Brain microvascular endothelial cell (primary cell): ENCODE measurements at regions not wholly inside any gene's neighbourhood (a gene's known extent, or its start where the extent isn't known, plus 50 kb on each side); places are given as distances from the start of the nearest gene placed in this dataset.
"Not testable (repeated sequence)": the region's sequence is repeated elsewhere in the genome, so short reads cannot be mapped to it uniquely, and the experiment has no call there.

Source experiments
- DNase-seq: peaks from one replicate; pipeline ENCODE4 v3.0.0-alpha.2; 2020
- H3K27ac ChIP-seq: fragments of 250-450 bp; sonication (Bioruptor Pico); 2 replicates; pipeline ENCODE4 v1.5.1; 2020; ENCODE audit warnings: mild to moderate bottlenecking, moderate library complexity
- H3K27me3 ChIP-seq: fragments of 250-450 bp; sonication (Bioruptor Pico); replicated peaks from 2 replicates; pipeline ENCODE4 v1.5.1; 2020; ENCODE audit warnings: mild to moderate bottlenecking
- H3K36me3 ChIP-seq: fragments of 250-450 bp; sonication (Bioruptor Pico); replicated peaks from 2 replicates; pipeline ENCODE4 v1.5.1; 2020; ENCODE audit warnings: mild to moderate bottlenecking
- H3K4me3 ChIP-seq: 2 replicates; pipeline ENCODE4 v1.5.1; 2011; ENCODE audit warnings: low read depth, mild to moderate bottlenecking, control low read depth, low read length, moderate library complexity
- in situ Hi-C: cut with HindIII; loops from 2 replicates; pipeline ENCODE4 v1.10.0; 2017; ENCODE audit warnings: low sequenced_read_pairs, low pct_ligation_motif_present
- TF ChIP-seq, protein P1 (sequence below): IDR thresholded peaks from 2 replicates; pipeline ENCODE4 v1.5.1; 2011; ENCODE audit warnings: low read depth, mild to moderate bottlenecking, moderate library complexity, low read length, control low read depth, inconsistent platforms; ENCODE audit errors: missing control alignments

DNA sequence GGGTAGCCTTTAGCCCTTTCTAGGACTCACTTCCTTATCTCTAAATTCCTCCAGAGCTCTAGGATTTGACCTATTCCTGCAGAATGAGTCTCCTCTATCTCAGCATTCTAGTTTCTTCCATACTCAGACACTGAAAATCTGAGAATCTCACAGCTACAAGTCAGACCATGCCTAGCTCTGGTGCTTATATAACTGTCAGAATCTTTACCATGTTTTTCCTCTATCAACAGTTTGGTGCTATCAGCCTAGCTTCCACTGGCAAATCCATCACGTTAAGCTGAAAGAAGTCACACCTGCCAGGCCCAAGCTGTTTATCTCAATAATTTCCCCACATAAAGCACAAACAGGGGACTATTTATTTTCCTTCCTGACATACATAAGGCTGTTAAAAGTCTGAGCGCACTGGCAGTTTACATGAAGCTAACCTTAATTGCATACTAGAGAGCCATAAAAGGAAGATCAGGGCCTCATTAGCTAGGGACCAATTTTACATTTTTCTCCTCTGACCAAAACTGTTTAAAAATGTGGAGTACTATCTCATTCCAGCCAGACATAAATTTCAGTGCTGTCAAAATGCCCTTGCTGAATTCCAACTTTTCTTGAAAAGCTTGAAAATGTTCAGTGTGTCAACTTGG lies 270.5 kb downstream of the C12orf75 start:
- in situ Hi-C loops: no loop called here
- H3K36me3 ChIP-seq: no peaks in the 10 kb centered on the region
- TF ChIP-seq, protein P1, sequence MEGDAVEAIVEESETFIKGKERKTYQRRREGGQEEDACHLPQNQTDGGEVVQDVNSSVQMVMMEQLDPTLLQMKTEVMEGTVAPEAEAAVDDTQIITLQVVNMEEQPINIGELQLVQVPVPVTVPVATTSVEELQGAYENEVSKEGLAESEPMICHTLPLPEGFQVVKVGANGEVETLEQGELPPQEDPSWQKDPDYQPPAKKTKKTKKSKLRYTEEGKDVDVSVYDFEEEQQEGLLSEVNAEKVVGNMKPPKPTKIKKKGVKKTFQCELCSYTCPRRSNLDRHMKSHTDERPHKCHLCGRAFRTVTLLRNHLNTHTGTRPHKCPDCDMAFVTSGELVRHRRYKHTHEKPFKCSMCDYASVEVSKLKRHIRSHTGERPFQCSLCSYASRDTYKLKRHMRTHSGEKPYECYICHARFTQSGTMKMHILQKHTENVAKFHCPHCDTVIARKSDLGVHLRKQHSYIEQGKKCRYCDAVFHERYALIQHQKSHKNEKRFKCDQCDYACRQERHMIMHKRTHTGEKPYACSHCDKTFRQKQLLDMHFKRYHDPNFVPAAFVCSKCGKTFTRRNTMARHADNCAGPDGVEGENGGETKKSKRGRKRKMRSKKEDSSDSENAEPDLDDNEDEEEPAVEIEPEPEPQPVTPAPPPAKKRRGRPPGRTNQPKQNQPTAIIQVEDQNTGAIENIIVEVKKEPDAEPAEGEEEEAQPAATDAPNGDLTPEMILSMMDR: no peak
- DNase-seq: no peak
- no peak overlapping the region for H3K4me3 ChIP-seq
- no peaks in the 10 kb centered on the region for H3K27me3 ChIP-seq
- no peak overlapping the region for H3K27ac ChIP-seq

DNA sequence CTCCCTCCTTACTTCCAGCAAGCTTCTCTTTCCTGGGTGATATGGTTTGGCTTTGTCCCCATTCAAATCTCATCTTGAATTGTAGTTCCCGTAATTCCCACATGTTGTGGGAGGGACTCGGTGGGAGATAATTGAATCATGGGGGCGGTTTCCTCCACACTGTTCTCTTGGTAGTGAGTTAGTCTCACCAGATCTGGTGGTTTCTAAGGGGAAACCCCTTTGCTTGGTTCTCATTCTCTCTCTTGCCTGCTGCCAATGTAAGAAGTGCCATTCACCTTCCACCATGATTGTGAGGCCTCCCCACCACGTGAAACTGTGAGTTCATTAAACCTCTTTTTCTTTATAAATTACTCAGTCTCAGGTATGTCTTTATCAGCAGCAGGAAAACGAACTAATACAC lies 271.8 kb downstream of the C12orf75 start:
- H3K27me3 ChIP-seq, in situ Hi-C loops, H3K4me3 ChIP-seq, H3K27ac ChIP-seq, DNase-seq, H3K36me3 ChIP-seq: not testable (repeated sequence)

DNA sequence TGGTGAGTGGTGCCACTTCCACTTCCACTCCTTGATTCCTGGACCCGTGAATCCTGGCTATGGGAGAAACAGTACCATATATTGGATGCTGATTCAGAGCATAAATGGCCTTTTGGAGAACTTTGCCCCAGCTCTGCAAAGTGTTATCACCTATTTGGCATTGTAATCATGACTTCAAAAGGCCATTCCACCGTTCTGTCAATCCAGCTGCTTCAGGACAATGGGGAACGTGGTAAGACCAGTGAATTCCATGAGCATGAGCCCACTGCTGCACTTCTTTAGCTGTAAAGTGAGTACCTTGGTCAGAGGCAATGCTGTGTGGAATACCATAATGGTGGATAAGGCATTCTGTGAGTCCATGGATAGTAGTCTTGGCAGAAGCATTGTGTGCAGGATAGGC lies 273.8 kb downstream of the C12orf75 start:
- DNase-seq: not testable (repeated sequence)

DNA sequence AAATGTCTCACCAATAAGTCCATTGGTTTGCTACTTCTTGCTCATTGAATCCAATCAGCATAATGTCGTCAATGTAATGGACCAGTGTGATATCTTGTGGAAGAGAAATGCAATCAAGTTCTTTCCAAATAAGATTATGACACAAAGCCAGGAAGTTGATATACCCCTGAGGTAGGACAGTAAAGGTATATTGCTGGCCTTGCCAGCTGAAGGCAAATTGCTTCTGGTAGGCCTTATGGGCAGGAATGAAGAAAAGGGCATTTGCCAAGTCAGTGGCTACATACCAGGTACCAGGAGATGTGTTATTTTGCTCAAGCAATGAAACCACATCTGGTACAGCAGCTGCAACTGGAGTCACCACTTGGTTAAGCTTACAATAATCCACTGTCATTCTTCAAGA lies 276.1 kb downstream of the C12orf75 start:
- DNase-seq, H3K27me3 ChIP-seq, in situ Hi-C loops, H3K27ac ChIP-seq, H3K4me3 ChIP-seq, H3K36me3 ChIP-seq: not testable (repeated sequence)

More for the DNA sequence above, 273.8 kb downstream of the C12orf75 start:
- in situ Hi-C loops, H3K4me3 ChIP-seq, H3K27ac ChIP-seq, H3K36me3 ChIP-seq, H3K27me3 ChIP-seq: not testable (repeated sequence)

DNA sequence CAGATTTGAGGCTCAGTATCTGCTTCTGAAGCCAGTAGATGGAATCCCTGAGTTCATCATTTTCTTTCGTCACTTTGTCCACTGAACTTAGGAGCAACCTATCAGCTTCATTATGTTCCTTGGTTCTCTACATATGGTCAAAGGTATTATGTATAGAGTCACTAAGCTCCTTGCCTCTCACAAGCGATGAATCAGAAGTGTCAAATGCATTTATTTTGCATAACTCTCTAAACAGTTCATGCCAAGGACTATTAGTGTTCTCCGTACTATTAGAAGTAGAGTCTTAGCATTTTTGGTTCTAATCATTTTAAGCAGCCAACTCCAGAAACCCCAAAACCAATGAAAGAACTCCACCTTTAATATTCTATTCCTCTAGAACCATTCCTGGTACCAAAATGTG lies 278.5 kb downstream of the C12orf75 start:
- in situ Hi-C loops, DNase-seq: not testable (repeated sequence)

DNA sequence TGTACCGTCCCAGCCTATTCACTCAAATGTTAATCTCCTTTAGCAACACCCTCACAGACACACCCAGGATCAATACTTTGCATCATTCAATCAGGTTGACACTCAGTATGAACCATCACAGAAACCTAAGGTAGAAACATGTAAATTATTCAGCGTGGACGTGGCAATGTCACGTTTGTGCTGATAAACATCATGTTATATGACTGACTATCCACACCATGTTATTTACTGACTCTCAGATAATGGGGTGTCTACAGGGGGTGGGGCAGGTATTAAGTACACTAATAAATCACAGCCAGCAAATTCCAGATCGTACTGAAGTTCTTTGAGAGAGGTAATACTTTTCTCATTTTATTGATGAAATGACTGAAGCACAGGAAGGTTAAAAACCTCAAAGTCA lies 280.0 kb downstream of the C12orf75 start:
- H3K4me3 ChIP-seq: no peak overlapping the region
- no peaks in the 10 kb centered on the region for H3K27me3 ChIP-seq
- in situ Hi-C loops: no loop called here
- H3K36me3 ChIP-seq: no peaks in the 10 kb centered on the region
- DNase-seq: no peak
- H3K27ac ChIP-seq: no peak overlapping the region
- TF ChIP-seq, protein P1: no peak

More for the DNA sequence above, 278.5 kb downstream of the C12orf75 start:
- H3K27me3 ChIP-seq, H3K36me3 ChIP-seq, H3K27ac ChIP-seq, H3K4me3 ChIP-seq: not testable (repeated sequence)

DNA sequence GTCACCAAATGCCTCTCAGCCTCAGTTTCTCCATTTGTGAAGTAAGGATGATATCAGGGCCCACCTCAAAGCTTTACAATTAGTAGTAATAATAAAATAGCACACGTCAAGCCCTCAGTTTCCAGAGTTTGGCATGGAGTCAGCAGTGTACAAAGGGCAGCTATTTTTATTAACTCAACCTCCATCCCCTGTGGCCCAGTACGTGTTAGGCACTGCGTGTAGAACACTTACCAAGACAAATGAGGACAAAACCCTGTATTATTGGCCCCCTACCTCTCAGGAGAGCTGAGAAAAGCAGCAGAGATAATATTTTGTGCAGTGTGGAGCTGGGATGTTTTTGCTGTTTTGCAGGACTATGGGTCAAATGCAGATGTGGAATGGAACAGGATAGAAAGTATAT lies 280.8 kb downstream of the C12orf75 start:
- Histone ChIP-seq H3K4me3 (no peak overlapping the region), H3K27ac (no peak overlapping the region), H3K27me3 (no peaks in the 10 kb centered on the region), H3K36me3 (no peaks in the 10 kb centered on the region)
- DNase-seq: no peak
- TF ChIP-seq, protein P1: no peak
- in situ Hi-C loops: no loop called here

DNA sequence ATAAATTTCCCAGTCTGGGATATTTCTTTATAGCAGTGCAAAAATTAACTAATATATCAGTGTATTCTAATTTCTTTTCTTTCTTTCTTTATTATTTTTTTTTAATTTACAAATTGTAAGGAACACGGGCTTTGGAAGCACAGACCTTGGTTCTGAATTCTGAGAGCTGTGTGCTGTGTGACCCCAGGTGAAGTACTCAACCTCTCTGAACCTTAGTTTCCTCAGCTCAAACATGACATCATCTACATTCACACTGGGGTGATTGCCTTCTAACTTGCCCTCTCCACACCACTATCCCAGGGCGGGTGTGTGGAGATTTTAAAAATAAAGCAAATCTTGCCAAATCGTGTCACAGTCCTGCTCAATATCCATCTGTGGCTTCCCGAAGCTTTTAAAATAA lies 282.8 kb downstream of the C12orf75 start:
- H3K36me3 ChIP-seq: no peaks in the 10 kb centered on the region
- TF ChIP-seq, protein P1: no peak
- in situ Hi-C loops: no loop called here
- H3K27me3 ChIP-seq: no peaks in the 10 kb centered on the region
- H3K4me3 ChIP-seq: no peak overlapping the region
- DNase-seq: no peak
- H3K27ac ChIP-seq: no peak overlapping the region
